ENCODE measurements at regions not wholly inside any gene's neighbourhood (a gene's known extent, or its start where the extent isn't known, plus 50 kb on each side); places are given as distances from the start of the nearest gene placed in this dataset.
"Not testable (repeated sequence)": the region's sequence is repeated elsewhere in the genome, so short reads cannot be mapped to it uniquely, and the experiment has no call there.

GRCh38 chr12:83468988-83469908 lies 782.5 kb downstream of the TMTC2 start:
- DNase-seq, result no peak

GRCh38 chr12:83465632-83466031 lies 778.9 kb downstream of the TMTC2 start:
- DNase-seq, result no peak

- DNase-seq, result no peak
These were observed 775.7 kb downstream of the TMTC2 start for GRCh38 chr12:83462419-83462818.

- DNase-seq, result no peak
These were observed 774.7 kb downstream of the TMTC2 start for GRCh38 chr12:83461336-83461935.

GRCh38 chr12:83451189-83451588 lies 764.5 kb downstream of the TMTC2 start:
- no peak for DNase-seq

- DNase-seq, result no peak
These were observed 747.9 kb downstream of the TMTC2 start for GRCh38 chr12:83434600-83434999.

GRCh38 chr12:83432176-83432719 lies 745.5 kb downstream of the TMTC2 start:
- no peak for DNase-seq

- not testable (repeated sequence) for DNase-seq
These were observed 741.0 kb downstream of the TMTC2 start for GRCh38 chr12:83427586-83428136.

GRCh38 chr12:83414981-83415380 lies 728.3 kb downstream of the TMTC2 start:
- DNase-seq, result no peak

GRCh38 chr12:83408851-83409250 lies 722.1 kb downstream of the TMTC2 start:
- DNase-seq, result no peak

- DNase-seq, result no peak
These were observed 721.4 kb downstream of the TMTC2 start for GRCh38 chr12:83408146-83408545.

- DNase-seq, result no peak
These were observed 717.8 kb downstream of the TMTC2 start for GRCh38 chr12:83404521-83404920.

- DNase-seq, result no peak
These were observed 703.5 kb downstream of the TMTC2 start for GRCh38 chr12:83390186-83390585.

- no peak for DNase-seq
These were observed 702.7 kb downstream of the TMTC2 start for GRCh38 chr12:83389237-83389996.

GRCh38 chr12:83388551-83388950 lies 701.8 kb downstream of the TMTC2 start:
- no peak for DNase-seq

- DNase-seq, result no peak
These were observed 700.0 kb downstream of the TMTC2 start for GRCh38 chr12:83386527-83387264.

GRCh38 chr12:83378186-83378727 lies 691.6 kb downstream of the TMTC2 start:
- no peak for DNase-seq

GRCh38 chr12:83365317-83365716 lies 678.6 kb downstream of the TMTC2 start:
- no peak for DNase-seq

GRCh38 chr12:83361475-83361874 lies 674.8 kb downstream of the TMTC2 start:
- no peak for DNase-seq

- no peak for DNase-seq
These were observed 674.4 kb downstream of the TMTC2 start for GRCh38 chr12:83361071-83361470.
